ENCODE measurements at regions not wholly inside any gene's neighbourhood (a gene's known extent, or its start where the extent isn't known, plus 50 kb on each side); places are given as distances from the start of the nearest gene placed in this dataset.

- DNase-seq (ENCODE audit: low read depth) = no peak
Observed at GRCh38 chr14:49971156-49972130, 78.6 kb downstream of the ARF6 start.

- no peak for DNase-seq (ENCODE audit: low read depth)
Observed at GRCh38 chr14:49972131-49972671, 79.3 kb downstream of the ARF6 start.

GRCh38 chr14:49972823-49973222 is 79.9 kb downstream of the ARF6 start:
- no peak for DNase-seq (ENCODE audit: low read depth)

- DNase-seq (ENCODE audit: low read depth) = no peak
Observed at GRCh38 chr14:49975276-49975675, 82.4 kb downstream of the ARF6 start.

GRCh38 chr14:49975799-49976198 is 82.9 kb downstream of the ARF6 start:
- DNase-seq (ENCODE audit: low read depth) = no peak

- DNase-seq (ENCODE audit: low read depth) = no peak
Observed at GRCh38 chr14:49977126-49977841, 84.4 kb downstream of the ARF6 start.

GRCh38 chr14:49980027-49980426 is 87.1 kb downstream of the ARF6 start:
- no peak for DNase-seq (ENCODE audit: low read depth)

- DNase-seq (ENCODE audit: low read depth) = no peak
Observed at GRCh38 chr14:49982082-49982481, 89.2 kb downstream of the ARF6 start.

GRCh38 chr14:49982501-49982951 is 89.6 kb downstream of the ARF6 start:
- DNase-seq (ENCODE audit: low read depth) = no peak

GRCh38 chr14:49984424-49984823 is 91.5 kb downstream of the ARF6 start:
- DNase-seq (ENCODE audit: low read depth) = no peak

- no peak for DNase-seq (ENCODE audit: low read depth)
Observed at GRCh38 chr14:49986343-49987014, 93.6 kb downstream of the ARF6 start.

- DNase-seq (ENCODE audit: low read depth) = no peak
Observed at GRCh38 chr14:49988080-49988990, 95.5 kb downstream of the ARF6 start.

GRCh38 chr14:49989966-49990365 is 97.1 kb downstream of the ARF6 start:
- DNase-seq (ENCODE audit: low read depth) = no peak

- no peak for DNase-seq (ENCODE audit: low read depth)
Observed at GRCh38 chr14:49991491-49991890, 98.6 kb downstream of the ARF6 start.

- DNase-seq (ENCODE audit: low read depth) = no peak
Observed at GRCh38 chr14:49992036-49992435, 99.2 kb downstream of the ARF6 start.

GRCh38 chr14:49992448-49992847 is 99.6 kb downstream of the ARF6 start:
- DNase-seq (ENCODE audit: low read depth) = no peak

- no peak for DNase-seq (ENCODE audit: low read depth)
Observed at GRCh38 chr14:49992901-49993339, 100.0 kb downstream of the ARF6 start.

- no peak for DNase-seq (ENCODE audit: low read depth)
Observed at GRCh38 chr14:49993565-49993964, 100.7 kb downstream of the ARF6 start.

GRCh38 chr14:49994951-49995561 is 102.2 kb downstream of the ARF6 start:
- DNase-seq (ENCODE audit: low read depth) = no peak

GRCh38 chr14:49997991-49998390 is 105.1 kb downstream of the ARF6 start:
- DNase-seq (ENCODE audit: low read depth) = no peak
